ENCODE measurements at regions not wholly inside any gene's neighbourhood (a gene's known extent, or its start where the extent isn't known, plus 50 kb on each side); places are given as distances from the start of the nearest gene placed in this dataset.

DNA sequence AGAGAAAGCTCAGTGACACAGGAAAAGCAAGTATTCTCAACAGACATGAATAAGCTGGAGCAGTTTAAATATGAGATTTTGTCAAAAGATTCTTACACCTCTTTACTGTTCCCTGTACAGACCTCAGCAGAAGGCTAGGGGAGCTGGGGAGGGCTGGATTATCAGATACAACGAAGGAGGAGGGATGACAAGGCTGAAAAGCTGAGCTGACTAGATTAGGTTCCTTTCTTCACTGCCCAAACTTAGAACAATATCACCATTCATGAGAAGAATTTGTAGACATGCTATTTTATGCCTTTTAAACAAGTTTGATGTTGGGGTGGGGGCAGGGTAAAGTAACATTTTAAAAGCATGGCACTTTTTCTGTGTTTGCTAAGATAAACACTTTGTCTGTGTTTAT, 611.1 kb downstream of the AACS start:
- TF ChIP-seq, protein P1, sequence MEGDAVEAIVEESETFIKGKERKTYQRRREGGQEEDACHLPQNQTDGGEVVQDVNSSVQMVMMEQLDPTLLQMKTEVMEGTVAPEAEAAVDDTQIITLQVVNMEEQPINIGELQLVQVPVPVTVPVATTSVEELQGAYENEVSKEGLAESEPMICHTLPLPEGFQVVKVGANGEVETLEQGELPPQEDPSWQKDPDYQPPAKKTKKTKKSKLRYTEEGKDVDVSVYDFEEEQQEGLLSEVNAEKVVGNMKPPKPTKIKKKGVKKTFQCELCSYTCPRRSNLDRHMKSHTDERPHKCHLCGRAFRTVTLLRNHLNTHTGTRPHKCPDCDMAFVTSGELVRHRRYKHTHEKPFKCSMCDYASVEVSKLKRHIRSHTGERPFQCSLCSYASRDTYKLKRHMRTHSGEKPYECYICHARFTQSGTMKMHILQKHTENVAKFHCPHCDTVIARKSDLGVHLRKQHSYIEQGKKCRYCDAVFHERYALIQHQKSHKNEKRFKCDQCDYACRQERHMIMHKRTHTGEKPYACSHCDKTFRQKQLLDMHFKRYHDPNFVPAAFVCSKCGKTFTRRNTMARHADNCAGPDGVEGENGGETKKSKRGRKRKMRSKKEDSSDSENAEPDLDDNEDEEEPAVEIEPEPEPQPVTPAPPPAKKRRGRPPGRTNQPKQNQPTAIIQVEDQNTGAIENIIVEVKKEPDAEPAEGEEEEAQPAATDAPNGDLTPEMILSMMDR (conservative IDR thresholded peaks at IDR 0.05; ENCODE audit: low read depth, low read length), result no peak
- no peak for TF ChIP-seq EZH2 (IDR thresholded peaks at IDR 0.05; ENCODE audit: low read length, unreplicated experiment)

All from PC-3 (cell line).